ENCODE measurements at regions not wholly inside any gene's neighbourhood (a gene's known extent, or its start where the extent isn't known, plus 50 kb on each side); places are given as distances from the start of the nearest gene placed in this dataset.

- DNase-seq = no peak
These were observed 243.2 kb downstream of the OGFRL1 start for GRCh38 chr6:71531841-71532240.

- no peak for DNase-seq
These were observed 245.3 kb downstream of the OGFRL1 start for GRCh38 chr6:71533939-71534379.

GRCh38 chr6:71534921-71535320, 246.3 kb downstream of the OGFRL1 start:
- no peak for DNase-seq

GRCh38 chr6:71537717-71538116, 249.1 kb downstream of the OGFRL1 start:
- no peak for DNase-seq

GRCh38 chr6:71544028-71544427, 255.4 kb downstream of the OGFRL1 start:
- DNase-seq = no peak

GRCh38 chr6:71544906-71545305, 256.3 kb downstream of the OGFRL1 start:
- DNase-seq = no peak

GRCh38 chr6:71545905-71546304, 257.3 kb downstream of the OGFRL1 start:
- DNase-seq = no peak

GRCh38 chr6:71551798-71552197, 263.2 kb downstream of the OGFRL1 start:
- no peak for DNase-seq

GRCh38 chr6:71556141-71556540, 267.5 kb downstream of the OGFRL1 start:
- no peak for DNase-seq

GRCh38 chr6:71558974-71559373, 270.4 kb downstream of the OGFRL1 start:
- DNase-seq = no peak

- no peak for DNase-seq
These were observed 279.0 kb downstream of the OGFRL1 start for GRCh38 chr6:71567562-71567961.

GRCh38 chr6:71577766-71578165, 289.2 kb downstream of the OGFRL1 start:
- DNase-seq = no peak

GRCh38 chr6:71579902-71580301, 291.3 kb downstream of the OGFRL1 start:
- DNase-seq = no peak

- no peak for DNase-seq
These were observed 294.2 kb downstream of the OGFRL1 start for GRCh38 chr6:71582820-71583219.

GRCh38 chr6:71584712-71585436, 296.3 kb downstream of the OGFRL1 start:
- no peak for DNase-seq

- no peak for DNase-seq
These were observed 296.9 kb downstream of the OGFRL1 start for GRCh38 chr6:71585472-71585871.

GRCh38 chr6:71588490-71588889, 297.9 kb upstream of the RIMS1 start:
- no peak for DNase-seq

GRCh38 chr6:71589254-71589653, 297.1 kb upstream of the RIMS1 start:
- no peak for DNase-seq

GRCh38 chr6:71592643-71593042, 293.7 kb upstream of the RIMS1 start:
- DNase-seq = no peak

GRCh38 chr6:71599359-71599758, 287.0 kb upstream of the RIMS1 start:
- no peak for DNase-seq

- no peak for DNase-seq
These were observed 283.9 kb upstream of the RIMS1 start for GRCh38 chr6:71602385-71603007.

GRCh38 chr6:71603021-71603420, 283.3 kb upstream of the RIMS1 start:
- no peak for DNase-seq

- no peak for DNase-seq
These were observed 277.7 kb upstream of the RIMS1 start for GRCh38 chr6:71608646-71609045.

GRCh38 chr6:71619836-71620235, 266.5 kb upstream of the RIMS1 start:
- no peak for DNase-seq

Data from GF-D8 (cell line).